ENCODE measurements at regions not wholly inside any gene's neighbourhood (a gene's known extent, or its start where the extent isn't known, plus 50 kb on each side); places are given as distances from the start of the nearest gene placed in this dataset.

DNA sequence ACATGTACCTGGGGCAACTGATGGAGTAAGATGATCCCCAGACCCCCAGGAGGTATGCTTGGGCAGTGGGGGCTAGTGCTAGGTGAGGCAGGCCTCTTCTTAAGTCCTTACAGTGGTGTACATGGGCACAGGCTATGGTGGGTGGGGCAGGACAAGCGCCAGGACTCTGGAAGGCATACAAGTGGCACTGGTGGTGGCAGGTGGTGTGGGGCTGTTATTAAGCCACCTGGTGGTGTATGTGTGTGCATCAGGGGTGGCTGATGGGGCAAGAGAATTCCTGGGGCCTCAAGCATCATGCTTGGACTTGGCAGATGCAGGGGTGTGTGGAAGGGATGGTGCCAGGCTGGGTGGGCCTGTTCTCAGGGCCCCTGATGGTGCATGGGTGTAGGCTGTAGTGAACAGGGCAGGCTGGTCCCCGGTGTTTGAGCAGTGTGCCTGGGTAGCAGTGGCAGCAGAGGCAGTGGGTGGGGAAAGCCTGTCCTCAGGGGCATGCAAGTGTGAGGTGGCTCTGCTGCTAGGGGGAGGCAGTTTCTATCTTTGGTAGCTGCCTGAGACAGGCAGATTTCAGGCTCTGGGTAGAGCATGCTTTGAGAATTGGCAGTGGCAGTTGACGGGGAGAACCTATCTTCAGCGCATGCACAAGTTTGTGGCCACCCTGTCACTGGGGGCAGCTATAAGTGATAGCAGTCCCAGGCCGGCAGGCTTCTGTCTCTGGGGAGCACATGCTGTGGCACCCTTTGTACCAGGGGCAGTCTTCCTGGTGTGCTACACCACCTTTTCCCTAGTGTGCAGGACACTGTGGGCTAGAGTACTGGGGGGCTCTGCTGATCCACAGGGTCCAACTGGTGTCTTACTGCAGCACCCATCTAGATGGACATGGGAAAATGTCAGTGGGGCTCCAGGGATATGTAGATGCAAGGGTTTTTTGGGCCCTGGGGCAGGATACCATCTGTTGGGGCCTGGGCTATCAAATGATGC lies 52.6 kb upstream of the ABCD2 start:
- TF ChIP-seq, protein P1, sequence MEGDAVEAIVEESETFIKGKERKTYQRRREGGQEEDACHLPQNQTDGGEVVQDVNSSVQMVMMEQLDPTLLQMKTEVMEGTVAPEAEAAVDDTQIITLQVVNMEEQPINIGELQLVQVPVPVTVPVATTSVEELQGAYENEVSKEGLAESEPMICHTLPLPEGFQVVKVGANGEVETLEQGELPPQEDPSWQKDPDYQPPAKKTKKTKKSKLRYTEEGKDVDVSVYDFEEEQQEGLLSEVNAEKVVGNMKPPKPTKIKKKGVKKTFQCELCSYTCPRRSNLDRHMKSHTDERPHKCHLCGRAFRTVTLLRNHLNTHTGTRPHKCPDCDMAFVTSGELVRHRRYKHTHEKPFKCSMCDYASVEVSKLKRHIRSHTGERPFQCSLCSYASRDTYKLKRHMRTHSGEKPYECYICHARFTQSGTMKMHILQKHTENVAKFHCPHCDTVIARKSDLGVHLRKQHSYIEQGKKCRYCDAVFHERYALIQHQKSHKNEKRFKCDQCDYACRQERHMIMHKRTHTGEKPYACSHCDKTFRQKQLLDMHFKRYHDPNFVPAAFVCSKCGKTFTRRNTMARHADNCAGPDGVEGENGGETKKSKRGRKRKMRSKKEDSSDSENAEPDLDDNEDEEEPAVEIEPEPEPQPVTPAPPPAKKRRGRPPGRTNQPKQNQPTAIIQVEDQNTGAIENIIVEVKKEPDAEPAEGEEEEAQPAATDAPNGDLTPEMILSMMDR (IDR thresholded peaks at IDR 0.05): no peak
- no peak for TF ChIP-seq POLR2A (IDR thresholded peaks at IDR 0.05)

Data from body of pancreas (tissue), 4 donors.